NCI-H2227 (cell line): ENCODE measurements at regions not wholly inside any gene's neighbourhood (a gene's known extent, or its start where the extent isn't known, plus 50 kb on each side); places are given as distances from the start of the nearest gene placed in this dataset.

Experiments used
- DNase-seq: peaks from one replicate; lab custom pipeline; 2025; ENCODE audit not compliant: unreplicated experiment; lab: John Stamatoyannopoulos, UW

DNA sequence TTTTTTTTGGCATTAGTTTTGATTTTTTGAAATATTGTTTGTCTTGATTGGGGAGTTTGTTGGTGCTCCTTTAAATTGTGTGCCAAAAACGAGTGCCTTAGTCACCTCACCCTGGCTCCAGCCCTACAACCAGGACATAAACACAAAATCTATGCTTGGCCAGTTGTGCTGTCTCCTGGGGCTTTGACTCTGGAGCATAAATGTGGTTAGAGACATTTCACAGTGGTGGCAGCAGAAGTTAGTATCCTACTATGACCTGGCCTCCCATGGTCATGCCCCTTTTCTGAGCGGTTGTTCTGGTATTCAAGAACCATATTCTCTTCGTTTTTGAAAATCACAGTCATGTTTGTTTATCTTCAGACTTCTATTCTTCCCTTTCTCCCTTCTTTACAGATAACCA lies 70.7 kb upstream of the PSMA6 start:
- DNase-seq: no peak

DNA sequence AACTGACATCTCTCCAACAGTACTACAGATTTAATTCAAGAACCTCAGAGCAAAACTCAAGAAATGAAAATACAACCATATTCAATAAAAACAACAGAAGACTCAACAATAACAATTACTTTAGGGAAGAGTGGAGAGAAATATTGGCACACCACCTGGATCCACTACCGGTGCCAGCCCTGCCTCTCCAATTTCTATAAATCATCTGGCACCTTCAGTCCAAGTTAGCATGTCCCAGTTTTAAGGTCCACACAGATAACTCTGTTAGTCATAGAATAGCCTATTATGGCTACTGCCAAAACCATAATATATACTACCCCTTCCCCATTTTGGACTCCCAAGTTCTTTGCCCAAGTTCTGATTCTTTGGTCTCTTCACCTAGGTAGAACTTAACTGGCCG lies 69.9 kb upstream of the PSMA6 start:
- DNase-seq: no peak

DNA sequence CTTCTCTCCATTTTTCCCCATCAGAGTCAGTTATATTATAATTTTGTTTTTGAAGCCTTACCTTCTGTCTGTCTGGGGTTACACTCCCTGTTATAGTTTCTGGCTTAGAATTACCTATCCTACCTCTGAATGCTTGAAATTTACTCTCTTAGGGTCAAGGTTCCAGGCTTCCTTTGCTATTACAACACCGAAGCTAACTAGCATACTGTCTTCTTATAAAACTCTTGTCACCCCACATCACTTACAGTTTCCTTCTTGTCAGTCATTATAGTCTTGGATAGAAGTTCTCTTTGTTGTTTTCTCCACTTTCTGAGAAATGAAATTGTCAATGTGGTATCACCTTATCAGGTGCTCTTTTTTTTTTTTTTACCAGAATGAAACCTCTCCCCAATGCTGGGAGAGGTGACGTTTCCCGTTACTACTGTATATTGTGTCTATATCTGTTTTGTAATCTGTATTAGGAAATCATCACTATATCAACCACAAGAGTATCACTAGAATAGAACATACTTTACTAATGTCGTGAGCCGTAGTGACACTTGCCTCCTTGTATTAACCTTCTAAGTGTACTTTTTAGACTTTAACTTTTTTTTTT lies 69.2 kb upstream of the PSMA6 start:
- DNase-seq: no peak

DNA sequence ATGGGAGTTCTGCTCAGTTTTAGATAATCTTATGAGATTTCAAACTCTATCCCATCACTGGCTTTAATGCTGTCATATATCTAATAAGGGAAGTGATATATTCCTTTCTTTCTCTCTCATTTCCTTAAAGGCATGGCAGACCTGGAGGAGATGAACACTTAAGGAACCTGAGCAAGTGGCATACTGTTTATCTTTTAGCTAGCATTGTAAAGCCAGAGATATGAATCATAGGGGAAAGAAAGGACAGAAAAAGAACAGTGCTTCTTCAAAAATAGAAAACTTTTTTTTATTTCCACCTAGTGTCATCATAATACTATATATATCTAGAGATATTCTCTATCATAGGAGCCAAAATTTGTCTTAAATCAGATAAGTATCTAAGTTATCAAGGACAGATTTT lies 68.3 kb upstream of the PSMA6 start:
- no peak for DNase-seq

DNA sequence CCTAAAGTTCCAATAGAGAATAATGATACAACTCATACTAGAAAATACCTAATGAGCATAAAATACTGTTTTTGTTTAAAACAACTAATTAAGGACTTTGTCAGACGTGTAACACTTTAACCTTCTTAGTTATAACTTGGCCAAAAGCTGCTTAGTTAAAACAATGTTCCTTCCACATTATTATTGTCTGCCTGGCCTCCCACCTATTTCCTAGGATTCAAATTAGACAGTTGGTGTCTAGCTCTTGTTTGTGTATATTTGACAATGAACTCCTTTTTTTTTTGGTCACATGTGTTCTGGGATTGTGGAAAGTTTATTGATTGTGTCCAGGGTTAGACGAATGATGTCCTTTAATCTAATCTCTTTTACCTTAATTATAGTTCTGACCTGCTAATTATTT lies 67.6 kb upstream of the PSMA6 start:
- DNase-seq: no peak

DNA sequence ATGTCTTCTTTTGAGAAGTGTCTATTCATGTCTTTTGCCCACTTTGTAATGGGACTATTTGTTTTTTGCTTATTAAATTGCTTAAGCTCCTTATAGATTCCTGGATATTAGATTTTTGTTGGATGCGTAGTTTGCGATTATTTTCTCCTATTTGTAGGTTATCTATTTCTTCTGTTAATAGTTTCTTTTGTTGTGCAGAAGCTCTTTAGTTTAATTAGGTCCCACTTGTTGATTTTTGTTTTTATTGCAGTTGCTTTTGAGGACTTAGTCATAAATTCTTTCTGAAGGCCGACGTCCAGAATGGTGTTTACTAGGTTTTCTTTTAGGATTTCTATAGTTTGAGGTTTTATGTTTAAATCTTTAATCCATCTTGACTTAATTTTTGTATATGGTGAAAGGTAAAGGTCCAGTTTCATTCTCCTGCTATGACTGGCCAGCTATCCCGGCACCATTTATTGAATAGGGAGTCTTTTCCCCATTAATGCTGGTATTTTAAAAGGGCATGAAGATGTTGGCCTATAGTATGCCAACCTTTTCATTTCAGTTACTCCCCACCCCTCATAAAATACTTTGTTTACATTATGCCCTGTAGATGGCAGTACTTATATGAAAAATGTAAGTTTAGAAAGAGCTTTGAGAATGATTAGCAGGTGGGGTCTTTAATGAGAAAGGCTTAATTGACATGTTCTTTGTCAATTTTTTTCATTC lies 62.9 kb upstream of the PSMA6 start:
- peak; percentile 22 for DNase-seq

DNA sequence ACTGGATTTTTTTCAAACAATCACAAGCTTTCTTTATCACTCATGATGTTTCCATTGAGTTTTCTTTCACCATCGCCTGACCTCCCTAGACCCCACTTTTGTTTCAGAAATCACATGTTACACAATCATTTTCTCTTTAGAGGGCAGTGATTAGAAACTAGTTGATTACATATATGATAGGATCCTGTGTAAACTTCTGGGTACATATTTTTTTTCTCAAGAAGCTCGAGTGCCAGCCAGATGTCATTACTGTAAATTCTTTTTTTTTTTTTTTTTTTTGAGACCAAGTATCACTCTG lies 62.4 kb upstream of the PSMA6 start:
- no peak for DNase-seq

DNA sequence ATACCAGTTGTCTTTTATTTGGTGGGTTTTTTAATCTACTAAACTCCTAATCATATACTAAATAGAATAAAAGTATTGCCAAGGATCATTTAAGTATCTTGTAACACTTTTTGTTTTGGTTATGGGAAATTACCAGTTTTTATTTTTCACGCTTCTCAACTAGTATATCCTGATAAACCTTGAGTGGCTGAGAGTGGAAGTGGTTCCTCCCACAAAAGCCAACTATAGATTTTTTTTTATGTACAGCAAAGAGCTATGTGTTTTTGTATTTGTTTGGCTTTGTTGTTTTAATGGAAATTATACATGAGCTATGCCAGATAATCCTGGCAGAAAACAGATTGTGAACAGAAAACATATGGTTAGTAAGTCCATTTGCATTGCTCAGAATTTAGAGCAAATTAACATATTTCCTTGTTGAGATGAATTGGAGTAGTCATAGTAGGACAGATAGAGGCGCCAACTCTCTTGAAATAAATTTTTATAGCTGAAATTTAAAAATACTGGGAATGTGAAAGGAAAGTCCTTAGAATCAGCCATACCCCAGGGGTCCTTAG lies 60.9 kb upstream of the PSMA6 start:
- DNase-seq: no peak

DNA sequence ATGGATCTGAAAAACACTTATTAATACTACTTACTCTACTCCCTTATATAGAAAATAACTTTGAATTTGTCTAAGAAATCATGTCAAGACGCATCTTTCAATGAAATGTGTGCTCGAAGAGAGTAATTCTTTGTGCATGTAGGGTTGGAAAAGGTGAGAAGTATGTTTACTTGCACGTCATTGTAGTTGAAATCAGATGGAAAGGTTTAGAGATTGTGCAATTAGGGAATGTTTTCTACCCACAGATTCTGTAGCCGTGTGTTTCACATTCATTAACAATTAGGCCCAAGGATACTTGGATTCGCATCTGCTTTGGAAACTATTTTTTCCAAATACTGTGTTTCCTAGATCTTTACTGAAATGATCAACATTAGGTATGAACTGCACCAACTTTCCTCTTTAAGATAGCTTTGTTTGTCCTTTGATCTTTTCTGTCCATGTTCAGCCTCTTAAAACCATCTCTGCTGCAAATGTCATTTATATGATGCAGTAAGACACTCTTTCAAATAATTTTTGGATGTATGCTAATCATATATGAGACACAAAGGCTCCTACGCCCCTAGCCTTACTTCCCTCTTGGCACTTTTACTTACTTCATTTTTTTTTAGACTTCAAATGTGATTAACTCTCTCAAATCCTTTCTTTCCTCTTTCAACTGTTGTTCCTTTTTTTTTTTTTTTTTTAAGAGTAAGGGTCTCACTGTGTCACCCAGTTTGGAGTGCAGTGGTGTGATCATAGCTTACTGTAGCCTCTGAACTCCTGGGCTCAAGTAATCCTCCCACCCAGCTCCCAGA lies 58.0 kb upstream of the PSMA6 start:
- no peak for DNase-seq

DNA sequence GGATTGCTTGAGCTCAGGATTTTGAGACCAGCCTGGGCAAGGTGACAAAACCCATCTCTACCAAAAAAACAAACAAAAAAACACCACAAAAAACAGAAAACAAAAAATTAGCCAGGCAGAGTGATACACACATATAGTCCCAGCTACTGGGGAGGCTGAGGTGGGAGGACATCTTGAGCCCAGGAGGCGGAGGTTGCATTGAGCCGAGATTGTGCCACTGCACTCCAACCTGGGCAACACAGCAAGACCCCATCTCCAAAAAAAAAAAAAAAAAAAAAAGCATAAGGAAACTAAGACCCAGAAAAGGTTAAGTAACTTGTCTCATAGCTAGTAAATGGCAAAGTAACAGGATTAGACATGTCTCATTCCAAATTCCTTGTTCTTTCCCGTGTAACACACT lies 56.3 kb upstream of the PSMA6 start:
- DNase-seq: no peak

DNA sequence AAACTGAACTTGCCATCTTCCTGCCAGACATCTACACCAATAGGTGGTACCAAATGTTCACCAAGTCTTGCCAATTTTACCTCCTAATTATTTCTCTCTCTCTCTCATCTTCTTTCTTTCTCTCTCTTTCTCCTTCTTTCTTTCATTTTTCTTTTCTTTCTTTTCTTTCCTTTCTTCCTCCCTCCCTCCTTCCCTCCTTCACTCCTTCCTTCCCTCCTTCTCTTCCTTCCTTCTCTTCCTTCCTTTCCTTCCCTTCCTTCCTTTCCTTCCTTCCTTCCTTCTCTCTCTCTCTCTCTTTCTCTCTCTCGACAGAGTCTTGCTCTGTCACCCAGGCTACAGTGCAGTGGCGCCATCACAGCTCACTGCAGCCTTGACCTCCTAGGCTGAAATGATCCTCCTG lies 55.4 kb upstream of the PSMA6 start:
- DNase-seq: no peak

DNA sequence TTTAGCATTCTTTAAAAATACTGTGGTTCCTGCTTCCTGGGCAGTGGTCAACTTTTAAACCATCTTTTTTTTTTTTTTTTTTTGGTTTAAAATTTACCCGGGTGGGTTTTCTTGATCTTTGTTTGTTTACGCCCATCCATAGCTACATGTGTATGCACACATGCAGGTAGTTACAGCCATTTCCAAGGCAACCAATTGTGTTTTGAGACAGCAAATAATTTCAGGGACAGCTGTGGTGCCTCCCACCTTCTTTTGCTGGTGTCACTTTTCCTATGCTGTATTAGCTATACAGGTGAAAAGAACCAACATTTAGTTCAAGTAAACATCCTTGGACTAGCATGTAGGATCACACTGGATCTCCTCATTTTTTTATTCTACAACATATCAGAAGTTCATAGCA lies 52.0 kb upstream of the PSMA6 start:
- DNase-seq: peak; percentile 8
